ENCODE measurements at regions not wholly inside any gene's neighbourhood (a gene's known extent, or its start where the extent isn't known, plus 50 kb on each side); places are given as distances from the start of the nearest gene placed in this dataset.

DNA sequence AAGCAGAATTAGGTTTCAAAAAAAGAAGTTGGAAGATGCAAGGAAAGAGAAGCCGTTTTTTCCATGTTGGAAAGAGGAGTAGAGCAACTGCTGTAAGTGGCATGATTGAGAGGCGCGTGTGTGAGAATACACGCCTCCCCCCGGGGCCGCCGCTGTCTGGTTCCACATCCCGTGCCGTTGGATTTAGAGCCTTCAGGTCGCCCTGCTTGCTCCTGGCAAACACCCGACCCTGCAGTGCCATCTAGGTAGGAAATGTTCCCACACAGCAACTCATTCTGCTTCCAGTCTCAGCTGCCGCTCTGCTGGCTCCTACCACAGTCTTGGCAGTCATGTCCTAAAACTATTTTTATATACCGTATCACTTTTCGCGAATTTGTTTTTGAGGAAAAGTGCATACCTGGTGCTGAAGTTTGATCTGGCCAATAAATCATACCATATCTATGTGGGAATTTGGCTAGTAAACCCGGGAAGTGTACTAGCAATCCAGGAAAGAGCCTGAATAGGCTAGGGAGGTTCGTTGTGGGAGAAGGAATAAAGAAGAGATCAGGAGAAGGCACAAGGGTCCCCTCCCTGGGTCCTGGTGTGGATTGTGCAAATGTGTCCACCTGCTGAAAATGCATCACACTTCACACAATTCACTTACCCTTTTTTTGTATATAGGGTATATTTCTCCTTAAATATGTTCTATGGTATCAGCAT lies 372.7 kb downstream of the FBXO15 start:
- no peaks in the 10 kb centered on the region for H3K79me2 ChIP-seq (ENCODE audit: control insufficient read depth, insufficient read depth, low read length)
- H3K27me3 ChIP-seq (replicated peaks in 1 of 2; ENCODE audit: control insufficient read depth in 2 of 2, insufficient read depth in 2 of 2, low read length in 1 of 2): no peaks in the 10 kb centered on the region
- FAIRE-seq (no peak), DNase-seq (ENCODE audit: low read depth, low spot score) (no peak), ATAC-seq (no peak)
- no TSS peak for BruUV-seq (replicated peaks)
- intact Hi-C loops (cut with micrococcal nuclease; ENCODE audit: unreplicated experiment): no loop called here
- in situ Hi-C loops (cut with MboI): no loop called here
- no peak overlapping the region for H3K4me2 ChIP-seq (ENCODE audit: control insufficient read depth, insufficient read depth)
- no peaks in the 10 kb centered on the region for H3K36me3 ChIP-seq (ENCODE audit: control insufficient read depth in 2 of 2, insufficient read depth in 2 of 2, low read length in 1 of 2)
- H3K4me1 ChIP-seq (ENCODE audit: control insufficient read depth, insufficient read depth, low read length): no peaks in the 10 kb centered on the region
- WGBS (ENCODE audit: insufficient coverage, insufficient replicate concordance, low lambda C conversion rate, missing lambda C conversion rate): 61% methylated on average over 17 of the region's 17 CpGs
- ChIA-PET POLR2A (no interaction called here), CTCF (no interaction called here), SMC1A (ENCODE audit: uncharacterized antibody, unreplicated experiment) (no interaction called here), RAD21 (ENCODE audit: unreplicated experiment) (no interaction called here)
- H3K4me3 ChIP-seq: no peak overlapping the region
- H3K9me3 ChIP-seq (replicated peaks; ENCODE audit: control insufficient read depth, insufficient read depth, low read length): no peaks in the 10 kb centered on the region
- H2AFZ ChIP-seq (ENCODE audit: control insufficient read depth, low read depth, low read length): no peak overlapping the region
- no peak overlapping the region for H3K9ac ChIP-seq (ENCODE audit: control insufficient read depth, insufficient read depth, low read length)
- no peaks in the 10 kb centered on the region for H4K20me1 ChIP-seq (ENCODE audit: control insufficient read depth, insufficient read depth)
- TF ChIP-seq RCOR1 (conservative IDR thresholded peaks at IDR 0.05; ENCODE audit: low read depth, low read length) (no peak), JUNB (IDR thresholded peaks at IDR 0.05) (no peak), WRNIP1 (IDR thresholded peaks at IDR 0.05; ENCODE audit: borderline replicate concordance, low read depth, low read length) (no peak), E2F8 (IDR thresholded peaks at IDR 0.05; ENCODE audit: low read depth, partially characterized antibody) (no peak), POU2F2 (IDR thresholded peaks at IDR 0.05; ENCODE audit: borderline replicate concordance, low read depth, low read length) (no peak), SKIL (IDR thresholded peaks at IDR 0.05; ENCODE audit: low read depth, poor library complexity, severe bottlenecking) (no peak), ASH2L (IDR thresholded peaks at IDR 0.05; ENCODE audit: borderline replicate concordance, low read depth) (no peak), NBN (IDR thresholded peaks at IDR 0.05) (no peak), KDM1A (IDR thresholded peaks at IDR 0.05; ENCODE audit: borderline replicate concordance) (no peak), IRF4 (IDR thresholded peaks at IDR 0.05; ENCODE audit: low read depth, low read length) (no peak), ZNF217 (IDR thresholded peaks at IDR 0.05) (no peak), POLR2AphosphoS2 (IDR thresholded peaks at IDR 0.05; ENCODE audit: low read depth, low read length) (no peak), CREM (IDR thresholded peaks at IDR 0.05; ENCODE audit: low read depth) (no peak), MYC (IDR thresholded peaks at IDR 0.05; ENCODE audit: insufficient read depth, insufficient read length, insufficient replicate concordance, low read length, severe bottlenecking) (no peak)
- TF ChIP-seq, protein P1, sequence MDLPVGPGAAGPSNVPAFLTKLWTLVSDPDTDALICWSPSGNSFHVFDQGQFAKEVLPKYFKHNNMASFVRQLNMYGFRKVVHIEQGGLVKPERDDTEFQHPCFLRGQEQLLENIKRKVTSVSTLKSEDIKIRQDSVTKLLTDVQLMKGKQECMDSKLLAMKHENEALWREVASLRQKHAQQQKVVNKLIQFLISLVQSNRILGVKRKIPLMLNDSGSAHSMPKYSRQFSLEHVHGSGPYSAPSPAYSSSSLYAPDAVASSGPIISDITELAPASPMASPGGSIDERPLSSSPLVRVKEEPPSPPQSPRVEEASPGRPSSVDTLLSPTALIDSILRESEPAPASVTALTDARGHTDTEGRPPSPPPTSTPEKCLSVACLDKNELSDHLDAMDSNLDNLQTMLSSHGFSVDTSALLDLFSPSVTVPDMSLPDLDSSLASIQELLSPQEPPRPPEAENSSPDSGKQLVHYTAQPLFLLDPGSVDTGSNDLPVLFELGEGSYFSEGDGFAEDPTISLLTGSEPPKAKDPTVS (IDR thresholded peaks at IDR 0.05; ENCODE audit: low read depth, low read length): no peak
- TF ChIP-seq, protein P2, sequence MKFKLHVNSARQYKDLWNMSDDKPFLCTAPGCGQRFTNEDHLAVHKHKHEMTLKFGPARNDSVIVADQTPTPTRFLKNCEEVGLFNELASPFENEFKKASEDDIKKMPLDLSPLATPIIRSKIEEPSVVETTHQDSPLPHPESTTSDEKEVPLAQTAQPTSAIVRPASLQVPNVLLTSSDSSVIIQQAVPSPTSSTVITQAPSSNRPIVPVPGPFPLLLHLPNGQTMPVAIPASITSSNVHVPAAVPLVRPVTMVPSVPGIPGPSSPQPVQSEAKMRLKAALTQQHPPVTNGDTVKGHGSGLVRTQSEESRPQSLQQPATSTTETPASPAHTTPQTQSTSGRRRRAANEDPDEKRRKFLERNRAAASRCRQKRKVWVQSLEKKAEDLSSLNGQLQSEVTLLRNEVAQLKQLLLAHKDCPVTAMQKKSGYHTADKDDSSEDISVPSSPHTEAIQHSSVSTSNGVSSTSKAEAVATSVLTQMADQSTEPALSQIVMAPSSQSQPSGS (IDR thresholded peaks at IDR 0.05; ENCODE audit: low read length): no peak
- TF ChIP-seq, protein P3, sequence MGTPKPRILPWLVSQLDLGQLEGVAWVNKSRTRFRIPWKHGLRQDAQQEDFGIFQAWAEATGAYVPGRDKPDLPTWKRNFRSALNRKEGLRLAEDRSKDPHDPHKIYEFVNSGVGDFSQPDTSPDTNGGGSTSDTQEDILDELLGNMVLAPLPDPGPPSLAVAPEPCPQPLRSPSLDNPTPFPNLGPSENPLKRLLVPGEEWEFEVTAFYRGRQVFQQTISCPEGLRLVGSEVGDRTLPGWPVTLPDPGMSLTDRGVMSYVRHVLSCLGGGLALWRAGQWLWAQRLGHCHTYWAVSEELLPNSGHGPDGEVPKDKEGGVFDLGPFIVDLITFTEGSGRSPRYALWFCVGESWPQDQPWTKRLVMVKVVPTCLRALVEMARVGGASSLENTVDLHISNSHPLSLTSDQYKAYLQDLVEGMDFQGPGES (IDR thresholded peaks at IDR 0.05): no peak
- no peak overlapping the region for H3K27ac ChIP-seq (ENCODE audit: control insufficient read depth, insufficient read depth)
